PC-9 (cell line): ENCODE measurements at regions not wholly inside any gene's neighbourhood (a gene's known extent, or its start where the extent isn't known, plus 50 kb on each side); places are given as distances from the start of the nearest gene placed in this dataset.

Experiments used
- BruUV-seq: library from RNA; stranded (reverse); fragments of 400-500 nt; replicated peaks from 2 replicates; lab custom pipeline; 2021; lab: Mats Ljungman, UMichigan
- CTCF ChIA-PET: fragments of 300-600 bp; sonication (Branson Sonifier 250); formaldehyde crosslinking; loops from one replicate; lab custom pipeline; 2022; ENCODE audit warnings: antibody characterized with exemption; lab: Charles Lee
- POLR2A ChIA-PET: fragments of 300-600 bp; sonication (Branson Sonifier 250); formaldehyde crosslinking; loops from one replicate; lab custom pipeline; 2022; ENCODE audit warnings: antibody characterized with exemption; ENCODE audit not compliant: unreplicated experiment; lab: Charles Lee
- DNase-seq, 2 experiments: peaks; one replicate each; pipeline versions ENCODE4 v3.0.0 to v3.0.0-alpha.2; 2015 to 2022; ENCODE audit warnings: mixed read lengths in 1 of 2
- H2AFZ ChIP-seq: fragments of 200-600 bp; sonication (generic); 2 replicates; pipeline ENCODE4 v1.8.1; 2017; ENCODE audit warnings: antibody characterized with exemption
- H3F3A ChIP-seq: fragments of 200-600 bp; sonication (generic); 2 replicates; pipeline ENCODE4 v1.8.1; 2017; ENCODE audit warnings: antibody characterized with exemption, mild to moderate bottlenecking, low read depth; ENCODE audit not compliant: insufficient read depth
- H3K27ac ChIP-seq: fragments of 200-600 bp; sonication (generic); 2 replicates; pipeline ENCODE4 v1.6.1; 2016; ENCODE audit warnings: mixed run types
- H3K27me3 ChIP-seq: fragments of 200-600 bp; sonication (generic); 2 replicates; pipeline ENCODE4 v1.6.1; 2016; ENCODE audit warnings: low read depth, mixed run types; ENCODE audit not compliant: insufficient read depth
- H3K36me3 ChIP-seq: fragments of 200-600 bp; sonication (generic); 2 replicates; pipeline ENCODE4 v1.6.1; 2016; ENCODE audit warnings: low read depth, mixed run types
- H3K4me1 ChIP-seq: fragments of 200-600 bp; sonication (generic); replicated peaks from 2 replicates; pipeline ENCODE4 v1.6.1; 2016; ENCODE audit warnings: mixed run types; ENCODE audit not compliant: insufficient read depth
- H3K4me2 ChIP-seq: fragments of 200-600 bp; sonication (generic); 2 replicates; pipeline ENCODE4 v1.6.1; 2017; ENCODE audit warnings: mixed run types
- H3K4me3 ChIP-seq: fragments of 200-600 bp; sonication (generic); 2 replicates; pipeline ENCODE4 v1.6.1; 2016; ENCODE audit warnings: mixed run types
- H3K79me2 ChIP-seq: fragments of 200-600 bp; sonication (generic); 2 replicates; pipeline ENCODE4 v1.6.1; 2017; ENCODE audit warnings: low read depth, mixed run types
- H3K9me2 ChIP-seq: fragments of 200-600 bp; sonication (generic); 2 replicates; pipeline ENCODE4 v1.8.1; 2017; ENCODE audit warnings: mild to moderate bottlenecking; ENCODE audit not compliant: insufficient read depth
- H3K9me3 ChIP-seq: fragments of 200-600 bp; sonication (generic); 2 replicates; pipeline ENCODE4 v1.8.1; 2016; ENCODE audit warnings: low read depth; ENCODE audit not compliant: insufficient read depth
- H4K20me1 ChIP-seq: fragments of 200-600 bp; sonication (generic); 2 replicates; pipeline ENCODE4 v1.8.1; 2017; ENCODE audit not compliant: insufficient read depth
- CTCF ChIP-seq: fragments of 200-600 bp; sonication (generic); conservative IDR thresholded peaks from 2 replicates; pipeline ENCODE4 v1.6.1; 2017; ENCODE audit warnings: mixed run types, antibody characterized with exemption, mild to moderate bottlenecking, moderate library complexity
- EZH2 ChIP-seq: fragments of 200-600 bp; sonication (generic); IDR thresholded peaks from 2 replicates; pipeline ENCODE4 v1.8.0; 2017; ENCODE audit warnings: antibody characterized with exemption, low read depth
- intact Hi-C: fragments of 100-400 bp; cut with micrococcal nuclease; formaldehyde crosslinking; loops from one replicate; pipeline ENCODE4 v1.10.0; 2022; ENCODE audit not compliant: unreplicated experiment

- no peaks in the 10 kb centered on the region for H3K36me3 ChIP-seq
- H3K4me3 ChIP-seq, result no peak overlapping the region
- DNase-seq, result no peak
- no peak overlapping the region for H3K4me2 ChIP-seq
- H4K20me1 ChIP-seq, result no peaks in the 10 kb centered on the region
- CTCF ChIA-PET, result no interaction called here
- no peaks in the 10 kb centered on the region for H3K27me3 ChIP-seq
- no peaks in the 10 kb centered on the region for H3K79me2 ChIP-seq
- no peak overlapping the region for H2AFZ ChIP-seq
- H3K9me3 ChIP-seq, result no peaks in the 10 kb centered on the region
- no peaks in the 10 kb centered on the region for H3K9me2 ChIP-seq
- BruUV-seq, result no TSS peak
- POLR2A ChIA-PET, result no interaction called here
- H3F3A ChIP-seq, result 0 out of 2 replicates have a peak, but pooled peaks cover 4% of the 10 kb centered on the region
- no peak overlapping the region for H3K27ac ChIP-seq
- peaks cover 19% of the 10 kb centered on the region for H3K4me1 ChIP-seq
- TF ChIP-seq EZH2 (no peak), CTCF (no peak)
- intact Hi-C loops, result loop anchor here (10.0 kb wide), 1 partner anchor 420 kb away; the partner anchor contains the start of gene GALNT10
These were observed 136.6 kb upstream of the HAND1 start for GRCh38 chr5:154614595-154614994.

DNA sequence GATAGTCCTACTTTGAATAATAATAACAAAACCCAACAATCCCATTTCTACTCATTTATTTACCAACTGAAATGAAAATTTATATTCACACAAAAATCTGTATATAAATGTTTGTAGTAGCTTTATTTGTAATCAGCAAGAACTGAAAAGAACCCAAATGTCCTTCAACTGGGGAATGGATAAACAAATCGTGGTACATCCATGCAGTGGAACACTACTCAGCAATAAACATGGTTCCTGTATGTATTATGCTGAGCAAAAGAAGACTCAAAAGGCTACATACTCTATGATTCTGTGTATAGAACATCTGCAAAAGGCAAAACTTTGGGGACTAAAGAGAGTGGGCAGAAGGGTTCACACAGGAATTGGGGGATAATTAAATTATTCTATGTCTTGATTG lies 136.1 kb upstream of the HAND1 start:
- Histone ChIP-seq H3K4me3 (no peak overlapping the region), H4K20me1 (no peaks in the 10 kb centered on the region), H3K27me3 (no peaks in the 10 kb centered on the region), H3K4me1 (peaks cover 16% of the 10 kb centered on the region), H3K36me3 (no peaks in the 10 kb centered on the region), H3K27ac (no peak overlapping the region), H3F3A (0 out of 2 replicates have a peak, but pooled peaks cover 1% of the 10 kb centered on the region), H3K9me2 (no peaks in the 10 kb centered on the region), H3K4me2 (no peak overlapping the region), H3K9me3 (no peaks in the 10 kb centered on the region), H3K79me2 (no peaks in the 10 kb centered on the region), H2AFZ (no peak overlapping the region)
- intact Hi-C loops, result loop anchor here (10.0 kb wide), 1 partner anchor 419 kb away; the partner anchor contains the start of gene GALNT10
- no peak for TF ChIP-seq CTCF
- TF ChIP-seq EZH2, result no peak
- ChIA-PET POLR2A (no interaction called here), CTCF (no interaction called here)
- BruUV-seq, result no TSS peak
- DNase-seq, result no peak

DNA sequence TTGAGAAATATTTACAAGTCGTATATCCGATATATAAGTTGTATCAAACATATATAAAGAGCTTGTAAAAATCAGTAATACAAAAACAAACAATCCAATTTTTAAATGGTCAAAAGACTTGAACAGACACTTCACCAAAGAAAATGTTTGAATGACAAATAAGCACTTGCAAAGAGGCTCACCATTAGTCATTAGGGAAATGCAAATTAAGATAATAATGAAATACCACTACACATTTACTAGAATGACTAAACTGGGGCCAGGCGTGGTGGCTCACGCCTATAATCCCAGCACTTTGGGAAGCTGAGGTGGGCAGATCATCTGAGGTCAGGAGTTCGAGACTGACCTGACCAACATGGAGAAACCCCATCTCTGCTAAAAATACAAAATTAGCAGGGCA lies 134.6 kb upstream of the HAND1 start:
- H3K9me2 ChIP-seq, result no peaks in the 10 kb centered on the region
- CTCF ChIA-PET, result no interaction called here

More for the DNA sequence above, 134.6 kb upstream of the HAND1 start:
- Histone ChIP-seq H4K20me1 (no peaks in the 10 kb centered on the region), H3K36me3 (no peaks in the 10 kb centered on the region), H3K79me2 (no peaks in the 10 kb centered on the region), H3F3A (no peaks in the 10 kb centered on the region), H3K4me3 (no peak overlapping the region), H2AFZ (no peak overlapping the region), H3K27ac (no peak overlapping the region), H3K4me1 (0 out of 2 replicates have a peak, but pooled peaks cover 5% of the 10 kb centered on the region), H3K4me2 (no peak overlapping the region), H3K9me3 (no peaks in the 10 kb centered on the region), H3K27me3 (no peaks in the 10 kb centered on the region)
- intact Hi-C loops, result loop anchor here (10.0 kb wide), 1 partner anchor 418 kb away; the partner anchor contains the start of gene GALNT10
- BruUV-seq, result no TSS peak
- no peak for DNase-seq
- TF ChIP-seq CTCF (no peak), EZH2 (no peak)
- POLR2A ChIA-PET, result no interaction called here
